HG02678 (cell line): ENCODE measurements at regions not wholly inside any gene's neighbourhood (a gene's known extent, or its start where the extent isn't known, plus 50 kb on each side); places are given as distances from the start of the nearest gene placed in this dataset.
"Not testable (repeated sequence)": the region's sequence is repeated elsewhere in the genome, so short reads cannot be mapped to it uniquely, and the experiment has no call there.

Source experiments
- ATAC-seq: cut with Tn5 transposase; IDR thresholded peaks from one replicate; pipeline ENCODE4 v1.9.1; 2021; ENCODE audit warnings: mild to moderate bottlenecking, moderate library complexity; ENCODE audit not compliant: unreplicated experiment

GRCh38 chrX:147468600-147468999, 443.1 kb upstream of the FMR1 start:
- no peak for ATAC-seq

GRCh38 chrX:147476008-147476407, 435.7 kb upstream of the FMR1 start:
- ATAC-seq, result no peak

DNA sequence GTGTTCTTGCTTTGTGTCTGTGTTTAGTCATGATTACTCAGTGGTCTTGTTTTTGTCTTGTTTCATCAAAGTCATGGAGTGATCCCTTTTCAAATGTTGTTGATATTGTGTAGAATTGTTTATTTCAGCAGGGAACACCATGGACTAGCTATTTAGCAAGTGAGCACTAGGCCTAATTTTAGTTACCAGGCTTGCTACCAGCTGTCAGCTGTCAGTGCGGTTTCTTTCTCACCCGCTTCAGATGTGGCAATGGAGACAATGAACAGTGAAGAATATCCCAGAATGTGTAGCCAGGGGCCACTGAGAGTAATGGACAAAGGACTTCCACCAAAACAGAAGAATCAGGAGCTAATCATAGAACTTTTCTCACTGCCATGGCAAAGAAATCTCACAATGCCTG, 432.8 kb upstream of the FMR1 start:
- ATAC-seq, result no peak

DNA sequence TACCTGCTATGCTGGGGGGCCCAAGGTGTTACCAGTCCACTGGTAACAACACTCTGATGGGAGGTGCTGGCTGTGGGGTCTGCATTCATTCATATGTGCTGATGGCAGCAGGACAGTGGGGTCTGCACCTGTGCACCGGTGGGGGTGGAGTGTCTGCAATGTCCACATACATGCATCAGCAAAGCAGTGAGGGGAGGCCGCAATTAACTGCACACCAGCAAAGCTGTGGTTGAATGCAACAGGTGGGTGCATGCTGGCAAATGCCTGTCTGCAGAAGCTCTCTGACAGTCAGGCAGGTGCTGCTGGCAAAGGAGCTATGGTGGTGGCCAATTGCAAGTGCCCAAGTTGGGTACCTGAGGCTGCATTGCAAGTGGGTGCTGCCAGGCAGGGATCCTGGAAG, 426.5 kb upstream of the FMR1 start:
- ATAC-seq, result no peak

DNA sequence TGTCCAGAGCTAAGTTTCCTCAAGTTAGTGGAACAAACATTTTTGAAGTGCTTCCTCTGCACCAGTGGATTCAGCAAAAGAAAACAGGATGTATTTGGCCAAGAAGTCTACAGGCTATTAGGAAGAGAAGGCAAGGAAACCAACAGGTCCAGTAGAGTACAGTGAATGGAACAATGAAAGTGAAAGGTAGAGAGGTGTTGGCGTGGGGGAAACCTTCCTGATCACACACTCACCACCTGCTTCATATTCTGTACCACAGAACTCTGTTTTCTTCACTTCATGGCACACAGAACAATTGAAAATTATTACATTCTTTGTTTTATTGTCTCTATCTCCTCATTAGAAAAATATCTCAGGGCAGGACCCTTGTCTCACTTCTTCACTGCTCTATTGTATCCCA, 417.4 kb upstream of the FMR1 start:
- ATAC-seq, result no peak

DNA sequence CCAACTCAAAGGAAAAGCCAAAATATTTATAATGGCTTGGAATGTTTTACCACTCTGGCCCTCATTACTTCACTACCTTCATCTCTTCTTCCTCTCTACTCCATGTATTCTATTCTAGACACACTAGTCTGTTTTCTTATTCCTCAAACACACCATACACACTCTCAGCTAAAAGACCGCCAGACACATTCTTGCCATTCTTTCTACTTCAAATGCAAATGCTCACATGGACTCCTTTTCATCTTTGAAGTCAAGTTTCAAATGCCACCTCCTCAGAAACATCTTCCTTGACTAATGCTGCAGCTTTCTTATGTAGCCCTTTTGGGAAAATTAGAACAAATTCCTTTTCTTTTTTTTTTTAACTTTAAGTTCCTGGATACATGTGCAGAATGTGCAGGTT, 412.9 kb upstream of the FMR1 start:
- no peak for ATAC-seq

GRCh38 chrX:147522981-147523380, 388.7 kb upstream of the FMR1 start:
- ATAC-seq, result no peak

GRCh38 chrX:147533426-147533825, 378.3 kb upstream of the FMR1 start:
- no peak for ATAC-seq

DNA sequence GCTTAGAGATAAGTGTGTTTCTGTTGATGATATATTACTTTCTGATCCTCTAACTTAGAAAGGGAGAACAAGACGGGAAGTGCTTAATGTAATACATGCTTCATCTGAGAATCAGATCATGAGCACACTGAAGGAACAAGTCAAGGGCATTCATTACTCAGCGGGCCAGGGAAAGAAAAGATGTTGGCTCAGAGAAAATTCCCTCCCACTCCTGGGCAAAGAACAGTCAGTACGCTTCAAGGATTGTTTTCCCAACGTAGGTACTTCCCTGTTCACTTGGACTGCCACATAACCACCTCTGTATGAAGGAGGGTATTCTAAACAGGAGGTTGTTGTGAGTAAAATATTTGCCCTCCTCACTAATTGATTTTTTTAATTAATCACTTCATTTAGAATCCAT, 374.5 kb upstream of the FMR1 start:
- ATAC-seq, result no peak

DNA sequence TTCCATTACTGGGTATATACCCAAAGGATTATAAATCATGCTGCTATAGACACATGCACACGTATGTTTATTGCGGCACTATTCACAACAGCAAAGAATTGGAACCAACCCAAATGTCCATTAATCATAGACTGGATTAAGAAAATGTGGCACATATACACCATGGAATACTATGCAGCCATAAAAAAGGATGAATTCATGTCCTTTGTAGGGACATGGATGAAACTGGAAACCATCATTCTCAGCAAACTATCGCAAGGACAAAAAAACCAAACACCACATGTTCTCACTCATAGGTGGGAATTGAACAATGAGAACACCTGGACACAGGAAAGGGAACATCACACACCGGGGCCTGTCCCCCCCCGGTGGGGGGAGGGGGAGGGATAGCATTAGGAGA, 363.7 kb upstream of the FMR1 start:
- not testable (repeated sequence) for ATAC-seq

- ATAC-seq, result no peak
Observed at GRCh38 chrX:147550217-147550616, 361.5 kb upstream of the FMR1 start.

DNA sequence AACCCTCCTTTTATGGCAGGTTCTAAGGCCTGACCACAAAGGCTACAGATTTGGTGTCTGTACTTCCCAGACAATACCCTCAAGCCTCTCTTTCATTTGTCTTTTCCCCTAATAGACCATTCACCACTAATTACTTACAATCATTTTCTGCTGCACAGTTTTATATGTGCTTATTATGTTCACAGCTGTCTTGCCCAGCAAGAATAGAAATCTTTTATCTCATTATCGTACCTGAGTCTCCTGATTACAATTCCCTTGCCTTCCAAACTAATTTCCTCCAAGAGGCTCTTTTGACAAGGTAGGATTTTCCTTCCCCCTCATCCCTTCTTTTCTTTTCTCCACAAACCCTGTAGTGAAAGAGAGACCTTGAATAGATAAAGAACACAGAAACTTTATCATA, 352.5 kb upstream of the FMR1 start:
- ATAC-seq, result no peak

GRCh38 chrX:147565237-147565636, 346.5 kb upstream of the FMR1 start:
- ATAC-seq, result no peak

GRCh38 chrX:147570483-147570882, 341.2 kb upstream of the FMR1 start:
- ATAC-seq, result no peak

DNA sequence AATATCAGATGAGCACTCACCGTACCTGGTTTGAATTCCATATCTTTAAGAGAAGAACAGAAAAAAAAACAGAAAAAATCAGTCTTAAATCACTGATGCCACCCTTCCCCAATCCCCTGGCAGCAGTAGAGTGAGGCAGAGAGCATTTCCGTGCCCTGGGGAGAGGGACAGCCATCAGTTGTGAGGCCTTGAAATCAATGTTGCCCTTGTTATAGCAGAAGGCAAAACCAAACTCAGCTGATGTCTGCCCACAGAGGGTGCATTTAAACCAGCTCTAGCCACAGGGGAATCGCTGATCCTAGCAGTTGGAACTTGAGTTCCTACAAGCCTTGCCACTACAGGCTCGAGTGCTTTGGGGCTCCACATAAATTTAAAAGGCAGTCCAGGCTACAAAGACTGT, 338.5 kb upstream of the FMR1 start:
- no peak for ATAC-seq

GRCh38 chrX:147602176-147602696, 309.5 kb upstream of the FMR1 start:
- no peak for ATAC-seq

DNA sequence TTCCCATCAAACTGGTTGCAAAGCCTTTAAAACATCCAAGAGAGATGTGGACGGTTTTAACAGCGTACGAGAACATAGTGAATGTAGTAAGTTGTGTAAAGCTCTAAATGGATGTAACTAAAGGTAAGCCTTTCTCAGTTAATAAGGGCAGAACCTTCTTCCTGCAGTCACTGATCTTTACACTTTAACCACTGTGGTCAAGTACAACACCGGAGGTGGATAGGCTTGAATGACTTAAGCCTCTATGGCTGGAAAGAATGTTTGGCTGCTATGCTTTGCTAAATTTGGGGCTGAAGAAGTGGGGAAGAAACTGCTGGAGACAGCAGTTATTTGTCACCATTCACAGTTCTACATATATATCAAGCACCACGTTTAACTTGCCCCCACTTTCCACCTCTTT, 285.1 kb upstream of the FMR1 start:
- no peak for ATAC-seq

- ATAC-seq, result no peak
Observed at GRCh38 chrX:147635186-147635585, 276.5 kb upstream of the FMR1 start.

DNA sequence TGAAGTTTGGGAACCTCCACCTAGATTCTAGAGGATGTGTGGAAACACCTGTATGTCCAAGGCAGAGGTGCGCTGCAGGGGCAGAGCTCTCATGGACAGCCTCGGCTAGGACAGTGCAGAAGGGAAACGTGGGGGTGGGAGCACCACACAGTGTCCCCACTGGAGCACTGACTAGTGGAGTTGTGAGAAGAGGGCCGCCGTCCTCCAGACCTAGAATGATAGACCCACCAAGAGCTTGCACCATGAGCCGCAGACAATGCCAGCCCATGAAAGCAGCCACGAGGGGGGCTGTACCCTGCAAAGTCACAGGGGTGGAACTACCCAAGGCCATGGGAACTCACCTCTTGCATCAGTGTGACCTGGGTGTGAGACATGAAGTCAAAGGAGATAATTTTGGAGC, 274.5 kb upstream of the FMR1 start:
- ATAC-seq, result no peak

GRCh38 chrX:147646949-147647723, 264.6 kb upstream of the FMR1 start:
- ATAC-seq, result no peak

DNA sequence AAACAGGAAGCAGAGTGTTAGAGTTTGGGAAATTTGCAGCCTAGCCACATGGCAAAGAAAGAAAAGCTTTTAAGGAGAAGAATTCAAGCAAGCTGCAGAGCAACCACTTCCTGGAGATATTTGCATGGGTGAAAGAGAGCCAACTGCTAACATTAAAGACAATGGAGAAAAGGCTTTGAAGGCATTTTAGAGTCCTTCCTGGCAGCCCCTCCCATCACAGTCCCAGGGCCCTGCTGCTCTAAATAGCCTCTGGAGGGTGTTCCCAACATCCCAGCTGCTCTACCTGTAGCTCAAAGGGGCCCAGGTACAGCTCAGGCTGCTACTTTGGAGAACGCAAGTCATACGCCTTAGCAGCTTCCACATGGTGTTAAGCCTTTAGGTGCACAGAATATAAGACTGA, 235.9 kb upstream of the FMR1 start:
- ATAC-seq, result no peak

DNA sequence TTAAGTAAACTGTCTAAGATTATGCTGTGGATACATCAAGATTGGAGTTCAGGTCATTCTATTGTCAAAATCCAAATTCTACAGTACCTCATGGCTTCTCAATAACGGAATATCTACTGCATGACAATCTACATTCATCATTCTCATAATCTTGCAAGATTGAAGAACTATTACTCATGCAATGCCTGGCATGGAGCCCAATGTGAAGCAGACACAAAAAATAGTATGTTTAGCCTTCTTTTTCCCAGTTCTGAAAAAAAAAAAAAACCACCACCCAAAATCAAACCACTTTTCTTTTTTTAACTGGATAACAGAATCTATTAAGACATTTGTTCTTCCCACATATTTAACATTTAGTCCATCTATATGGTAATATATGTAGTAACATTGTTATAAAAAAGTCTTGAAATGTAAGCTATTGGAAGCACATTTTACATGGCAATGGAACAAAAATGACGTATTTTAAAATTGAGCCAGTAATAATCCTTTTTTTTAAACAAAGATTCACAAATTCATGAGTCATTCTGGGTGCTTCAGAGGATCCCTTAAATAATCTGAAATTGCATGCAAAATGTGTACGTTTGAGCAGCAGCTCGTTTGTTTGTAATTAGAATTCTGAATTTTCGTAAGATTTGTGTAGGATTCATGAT, 232.2 kb upstream of the FMR1 start:
- ATAC-seq, result no peak

DNA sequence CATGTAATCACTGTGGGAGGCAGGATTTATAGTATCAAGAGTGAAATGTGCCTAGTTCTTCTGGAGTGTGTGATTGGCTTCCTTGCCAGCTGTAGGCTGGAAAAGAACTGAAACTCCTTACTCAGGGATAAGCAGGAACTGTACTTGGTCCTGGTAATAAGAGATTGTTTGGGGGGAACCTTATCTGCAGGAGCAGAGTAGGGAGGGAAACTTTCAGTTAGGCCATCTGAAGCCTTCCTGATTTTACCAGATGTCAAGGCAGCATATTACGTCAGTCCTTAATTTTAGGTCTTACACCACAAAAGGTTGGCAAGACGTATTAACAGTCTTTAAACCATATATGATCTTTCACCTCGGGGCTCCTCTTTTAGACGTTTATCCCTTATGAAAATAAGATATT, 231.5 kb upstream of the FMR1 start:
- ATAC-seq, result no peak
